Activated naive CD4-positive, alpha-beta T cell treated with anti-CD3 and anti-CD28 coated beads, Interleukin-2, amount 10 ng/mL, durations not matched to agents 7 days and 5 days (primary cell): ENCODE measurements at regions not wholly inside any gene's neighbourhood (a gene's known extent, or its start where the extent isn't known, plus 50 kb on each side); places are given as distances from the start of the nearest gene placed in this dataset.

Source experiments
- CTCF ChIA-PET: fragments of 350-600 bp; sonication (Branson Sonifier 250); formaldehyde crosslinking; loops from one replicate; lab custom pipeline; 2021; ENCODE audit warnings: antibody characterized with exemption; lab: Charles Lee
- DNase-seq: peaks from one replicate; pipeline ENCODE4 v3.0.0-alpha.2; 2020
- H3K27ac Mint-ChIP-seq: one replicate; pipeline ENCODE4 v1.8.0; 2021; ENCODE audit warnings: mild to moderate bottlenecking, moderate library complexity, mixed read lengths
- H3K27me3 Mint-ChIP-seq: one replicate; pipeline ENCODE4 v1.8.0; 2021; ENCODE audit warnings: mild to moderate bottlenecking, mixed read lengths
- H3K36me3 Mint-ChIP-seq: one replicate; pipeline ENCODE4 v1.8.0; 2021; ENCODE audit warnings: mixed read lengths
- H3K4me1 Mint-ChIP-seq: one replicate; pipeline ENCODE4 v1.8.0; 2021; ENCODE audit warnings: mixed read lengths
- H3K4me3 Mint-ChIP-seq: one replicate; pipeline ENCODE4 v1.8.0; 2021; ENCODE audit warnings: mild to moderate bottlenecking, moderate library complexity, mixed read lengths
- H3K9me3 Mint-ChIP-seq: one replicate; pipeline ENCODE4 v1.8.0; 2021; ENCODE audit warnings: mixed read lengths

DNA sequence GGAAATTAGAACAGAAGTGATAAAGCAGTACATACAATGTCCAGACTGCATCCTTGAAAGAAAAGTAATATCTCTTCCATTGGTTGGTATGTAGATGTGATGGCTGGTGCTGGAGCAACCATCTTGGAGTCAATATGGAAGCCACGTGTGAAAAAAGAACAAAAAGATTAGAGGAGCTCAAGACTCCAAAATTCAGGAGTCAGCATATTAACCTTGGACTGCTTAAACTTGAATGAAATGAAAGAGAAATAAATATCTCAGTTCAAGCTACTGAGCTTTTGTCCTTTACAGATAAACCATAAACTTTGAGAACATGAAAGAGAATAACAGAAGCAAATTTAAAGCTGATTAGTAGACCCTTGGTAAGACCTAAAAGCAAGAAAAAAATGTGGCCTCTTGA is 197.9 kb downstream of the HS3ST3B1 start:
- Mint-ChIP-seq H3K9me3 (no peaks in the 10 kb centered on the region), H3K36me3 (no peaks in the 10 kb centered on the region), H3K27me3 (no peaks in the 10 kb centered on the region), H3K4me3 (no peak overlapping the region), H3K4me1 (no peaks in the 10 kb centered on the region), H3K27ac (no peak overlapping the region)
- no peak for DNase-seq
- CTCF ChIA-PET: no interaction called here

DNA sequence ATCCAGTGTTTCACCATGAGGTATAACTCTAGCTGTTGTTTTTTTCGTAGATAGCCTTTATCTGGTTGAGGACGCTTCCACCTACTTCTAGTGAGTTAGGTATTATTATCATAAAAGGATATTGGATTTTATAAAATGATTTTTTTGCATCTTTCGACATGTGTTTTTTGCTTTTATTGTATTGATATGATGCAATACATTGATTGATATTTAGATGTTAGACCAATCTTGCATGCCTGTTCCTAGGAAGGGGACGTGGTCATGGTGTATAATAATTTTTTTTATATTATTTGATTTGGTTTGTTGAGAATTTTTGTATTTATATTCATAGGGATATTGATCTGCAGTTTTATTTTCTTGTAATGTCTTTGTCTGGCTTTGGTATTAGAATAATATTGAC is 193.3 kb downstream of the HS3ST3B1 start:
- no peaks in the 10 kb centered on the region for H3K4me1 Mint-ChIP-seq
- H3K27ac Mint-ChIP-seq: no peak overlapping the region
- H3K4me3 Mint-ChIP-seq: no peak overlapping the region
- CTCF ChIA-PET: no interaction called here
- no peaks in the 10 kb centered on the region for H3K9me3 Mint-ChIP-seq
- no peaks in the 10 kb centered on the region for H3K27me3 Mint-ChIP-seq
- H3K36me3 Mint-ChIP-seq: no peaks in the 10 kb centered on the region
- DNase-seq: no peak

DNA sequence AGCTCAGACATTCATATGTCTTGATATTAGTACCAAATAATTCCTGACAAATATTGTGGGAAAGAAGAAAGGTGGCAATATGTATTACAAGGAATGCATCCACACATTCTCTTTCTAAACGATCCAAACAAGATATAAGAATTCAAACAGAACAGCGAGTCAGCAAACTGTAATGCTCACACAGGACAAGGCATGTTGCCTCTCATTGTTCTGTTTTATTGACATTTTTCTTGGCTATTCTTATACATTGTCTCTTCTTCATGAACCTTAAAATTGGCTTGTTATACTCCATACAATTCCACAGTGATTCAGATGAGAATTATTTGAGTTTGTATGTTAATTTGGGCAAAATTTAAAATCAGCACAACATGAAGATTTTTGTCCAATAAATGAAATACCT is 189.1 kb downstream of the HS3ST3B1 start:
- Mint-ChIP-seq H3K36me3 (no peaks in the 10 kb centered on the region), H3K27ac (no peak overlapping the region), H3K4me1 (no peaks in the 10 kb centered on the region), H3K9me3 (no peaks in the 10 kb centered on the region), H3K4me3 (no peak overlapping the region), H3K27me3 (no peaks in the 10 kb centered on the region)
- CTCF ChIA-PET: no interaction called here
- no peak for DNase-seq

DNA sequence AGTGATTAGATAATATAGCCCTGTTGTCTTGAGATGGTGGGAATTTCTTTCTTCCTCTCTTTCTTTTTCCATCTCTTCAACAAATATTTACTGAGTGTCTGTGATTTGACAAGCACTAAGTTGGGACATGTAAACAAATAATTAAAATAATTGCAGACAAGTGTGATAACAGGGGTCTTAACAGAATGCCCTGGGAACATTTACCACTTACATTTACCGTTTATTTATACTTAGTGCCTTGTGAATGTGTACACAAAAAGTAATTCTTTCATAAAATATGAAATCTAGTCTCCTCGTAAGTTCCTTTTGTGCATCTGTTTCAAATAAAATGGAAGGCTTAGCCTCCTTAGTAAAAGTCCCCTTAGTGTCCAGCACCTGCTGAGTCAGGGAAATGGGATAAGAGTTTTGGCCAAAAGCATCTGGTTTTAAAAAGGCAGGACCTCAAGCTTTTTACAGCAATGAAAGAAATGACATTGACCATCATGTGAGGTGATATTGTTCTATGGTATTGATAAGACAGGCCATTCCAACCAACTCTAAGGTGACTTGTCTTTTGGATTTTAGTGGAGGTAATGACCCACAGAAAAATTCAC is 188.2 kb downstream of the HS3ST3B1 start:
- CTCF ChIA-PET: no interaction called here
- Mint-ChIP-seq H3K36me3 (no peaks in the 10 kb centered on the region), H3K27me3 (no peaks in the 10 kb centered on the region), H3K9me3 (no peaks in the 10 kb centered on the region), H3K27ac (no peak overlapping the region), H3K4me1 (no peaks in the 10 kb centered on the region), H3K4me3 (no peak overlapping the region)
- DNase-seq: no peak

DNA sequence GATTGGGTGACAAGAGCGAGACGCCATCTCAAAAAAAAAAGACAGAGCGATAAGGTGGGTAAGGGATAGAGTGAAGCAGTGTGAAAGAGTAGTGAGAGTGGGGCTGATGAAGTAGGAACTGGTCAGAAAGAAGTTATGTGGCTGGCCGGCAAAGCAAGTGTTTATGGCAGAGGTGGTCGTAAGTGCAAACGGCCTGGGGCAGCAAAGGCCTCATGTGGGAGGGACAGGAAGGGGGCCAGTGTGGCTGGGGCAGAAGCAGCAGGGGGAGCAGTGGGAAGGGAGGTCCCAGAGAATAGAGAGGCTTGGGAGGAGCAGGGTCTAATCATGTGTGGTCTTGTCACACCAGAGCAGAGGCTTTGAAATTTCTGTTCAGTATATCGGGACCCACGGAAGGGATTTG is 186.2 kb downstream of the HS3ST3B1 start:
- Mint-ChIP-seq H3K27ac (no peak overlapping the region), H3K4me3 (no peak overlapping the region), H3K36me3 (no peaks in the 10 kb centered on the region), H3K4me1 (no peaks in the 10 kb centered on the region), H3K27me3 (no peaks in the 10 kb centered on the region), H3K9me3 (no peaks in the 10 kb centered on the region)
- DNase-seq: no peak
- CTCF ChIA-PET: no interaction called here

DNA sequence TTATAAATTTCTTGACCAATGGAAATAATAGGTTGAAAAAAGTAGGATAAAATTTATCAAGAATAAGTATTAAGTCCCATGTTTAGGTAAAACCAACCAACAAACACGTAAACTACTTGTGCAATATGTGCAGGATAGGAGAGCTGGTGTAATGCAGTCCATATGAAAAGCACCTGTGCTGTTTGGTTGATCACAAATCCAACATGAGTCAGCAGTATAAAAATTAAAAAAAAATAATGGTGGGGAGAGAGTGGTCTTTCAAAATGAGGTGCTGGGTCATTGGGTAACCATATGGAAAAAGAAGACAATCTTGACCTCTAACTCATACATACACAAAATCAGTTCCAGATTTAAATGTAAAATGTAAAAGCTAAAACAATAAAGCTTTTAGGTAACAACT is 181.8 kb downstream of the HS3ST3B1 start:
- Mint-ChIP-seq H3K27me3 (no peaks in the 10 kb centered on the region), H3K4me3 (no peak overlapping the region), H3K9me3 (no peaks in the 10 kb centered on the region), H3K27ac (no peak overlapping the region), H3K36me3 (no peaks in the 10 kb centered on the region), H3K4me1 (no peaks in the 10 kb centered on the region)
- CTCF ChIA-PET: no interaction called here
- no peak for DNase-seq

DNA sequence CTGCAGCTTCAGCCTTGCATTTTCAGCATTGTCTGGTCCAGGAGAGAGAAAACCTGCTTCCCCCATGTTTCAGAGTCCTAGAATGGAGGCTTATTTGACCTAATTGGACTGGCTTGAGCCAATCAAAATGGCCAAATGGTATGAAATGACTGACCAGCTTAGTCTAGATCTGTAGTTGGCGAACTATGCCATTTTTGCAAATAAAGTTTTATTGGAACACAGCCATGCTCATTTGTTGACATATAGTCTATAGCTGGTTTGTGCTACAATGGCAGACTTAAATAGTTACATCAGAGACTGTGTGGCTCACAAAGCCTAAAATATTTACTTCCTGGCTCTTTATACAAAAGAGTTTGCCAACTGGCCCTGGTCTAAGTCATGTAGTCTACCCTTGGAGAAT is 180.8 kb downstream of the HS3ST3B1 start:
- H3K4me1 Mint-ChIP-seq: no peaks in the 10 kb centered on the region
- no peaks in the 10 kb centered on the region for H3K36me3 Mint-ChIP-seq
- H3K9me3 Mint-ChIP-seq: peaks cover 2% of the 10 kb centered on the region
- H3K27me3 Mint-ChIP-seq: no peaks in the 10 kb centered on the region
- CTCF ChIA-PET: no interaction called here
- H3K27ac Mint-ChIP-seq: no peak overlapping the region
- DNase-seq: no peak
- H3K4me3 Mint-ChIP-seq: no peak overlapping the region

DNA sequence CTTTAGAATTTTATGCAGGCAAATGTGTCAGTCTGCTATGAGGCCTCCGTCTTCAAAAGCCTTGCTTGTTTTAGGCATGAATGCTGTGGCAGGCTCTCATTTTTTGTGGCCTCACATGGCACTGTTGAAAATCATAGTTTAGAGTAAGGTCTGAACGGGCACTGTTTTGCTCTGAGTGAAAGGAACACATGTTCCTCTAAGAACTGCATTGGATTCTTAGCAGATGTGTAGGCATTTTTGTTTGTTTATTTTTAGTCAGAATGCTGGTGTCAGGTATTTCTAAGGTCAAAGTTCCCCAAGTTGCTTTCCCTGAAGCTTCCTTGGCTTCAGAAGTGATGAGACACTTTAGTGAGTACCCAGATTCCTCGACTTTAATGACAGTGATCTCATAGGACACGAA is 173.7 kb downstream of the HS3ST3B1 start:
- DNase-seq: no peak
- Mint-ChIP-seq H3K27ac (no peak overlapping the region), H3K9me3 (peaks cover 2% of the 10 kb centered on the region), H3K4me3 (no peak overlapping the region), H3K4me1 (no peaks in the 10 kb centered on the region), H3K36me3 (no peaks in the 10 kb centered on the region), H3K27me3 (no peaks in the 10 kb centered on the region)
- CTCF ChIA-PET: no interaction called here

DNA sequence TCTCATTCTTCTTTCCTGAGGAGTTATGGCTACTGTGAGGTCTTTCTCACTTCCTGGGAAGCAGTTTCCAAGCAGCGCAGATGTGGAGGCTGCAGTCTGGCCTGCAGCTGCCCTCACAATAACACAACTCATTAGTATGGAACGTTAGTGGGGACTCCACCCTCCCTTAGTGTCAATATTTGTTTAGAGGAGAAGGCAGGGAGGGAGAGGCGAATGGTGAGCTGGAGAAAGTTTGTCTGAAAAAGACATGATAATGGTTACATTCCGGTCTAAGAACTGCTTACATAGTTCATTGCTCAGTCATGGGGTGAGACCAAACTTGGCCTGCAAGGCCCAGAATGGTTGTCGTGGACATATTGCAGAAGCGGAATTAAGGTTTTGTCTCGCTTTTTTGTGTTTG is 170.2 kb downstream of the HS3ST3B1 start:
- Mint-ChIP-seq H3K27ac (no peak overlapping the region), H3K27me3 (no peaks in the 10 kb centered on the region), H3K4me1 (no peaks in the 10 kb centered on the region), H3K36me3 (no peaks in the 10 kb centered on the region), H3K9me3 (peaks cover 2% of the 10 kb centered on the region), H3K4me3 (no peak overlapping the region)
- DNase-seq: no peak
- CTCF ChIA-PET: no interaction called here

DNA sequence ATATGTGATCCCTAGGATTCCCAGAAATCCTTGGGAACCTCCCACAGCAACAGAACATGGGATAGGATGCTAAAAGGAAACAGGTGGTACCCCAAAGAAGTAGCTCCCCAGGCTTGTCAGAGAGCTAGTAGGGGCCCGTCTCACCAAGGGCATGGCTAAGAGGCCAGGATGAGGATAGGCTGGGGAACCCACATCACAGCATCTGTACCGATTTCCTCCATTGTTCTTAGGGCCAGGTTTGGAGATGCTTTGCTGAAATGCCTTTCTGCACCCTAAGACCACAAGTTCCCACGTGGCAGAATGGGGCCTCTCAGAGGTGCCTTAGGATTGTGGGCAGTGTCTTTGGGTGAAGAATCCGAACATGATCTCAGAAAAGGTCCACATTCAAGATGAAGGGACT is 169.5 kb downstream of the HS3ST3B1 start:
- Mint-ChIP-seq H3K27ac (no peak overlapping the region), H3K4me3 (no peak overlapping the region), H3K9me3 (peaks cover 2% of the 10 kb centered on the region), H3K4me1 (no peaks in the 10 kb centered on the region), H3K27me3 (no peaks in the 10 kb centered on the region), H3K36me3 (no peaks in the 10 kb centered on the region)
- DNase-seq: no peak
- CTCF ChIA-PET: no interaction called here

DNA sequence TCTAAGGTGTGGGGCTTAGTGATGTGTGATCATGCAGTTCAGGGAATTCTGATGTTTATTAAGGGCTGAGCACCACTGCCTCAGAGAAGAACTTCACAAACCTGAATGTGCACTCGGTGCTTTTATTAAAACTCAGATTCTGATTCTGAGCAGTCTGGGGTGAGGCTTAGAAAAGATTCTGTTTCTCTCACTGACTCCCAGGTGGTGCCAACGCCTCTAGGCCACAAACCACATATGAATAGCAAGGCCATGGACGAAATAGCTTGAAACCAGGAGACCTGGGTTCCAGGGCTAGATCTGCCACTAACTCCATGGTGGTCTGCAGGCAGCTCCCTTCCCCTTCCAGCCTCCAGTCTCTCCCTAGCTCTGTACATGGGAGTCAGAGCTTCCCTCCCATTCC is 169.1 kb downstream of the HS3ST3B1 start:
- DNase-seq: no peak
- peaks cover 2% of the 10 kb centered on the region for H3K9me3 Mint-ChIP-seq
- H3K27me3 Mint-ChIP-seq: no peaks in the 10 kb centered on the region
- CTCF ChIA-PET: no interaction called here
- H3K4me1 Mint-ChIP-seq: no peaks in the 10 kb centered on the region
- no peak overlapping the region for H3K27ac Mint-ChIP-seq
- no peak overlapping the region for H3K4me3 Mint-ChIP-seq
- H3K36me3 Mint-ChIP-seq: no peaks in the 10 kb centered on the region

DNA sequence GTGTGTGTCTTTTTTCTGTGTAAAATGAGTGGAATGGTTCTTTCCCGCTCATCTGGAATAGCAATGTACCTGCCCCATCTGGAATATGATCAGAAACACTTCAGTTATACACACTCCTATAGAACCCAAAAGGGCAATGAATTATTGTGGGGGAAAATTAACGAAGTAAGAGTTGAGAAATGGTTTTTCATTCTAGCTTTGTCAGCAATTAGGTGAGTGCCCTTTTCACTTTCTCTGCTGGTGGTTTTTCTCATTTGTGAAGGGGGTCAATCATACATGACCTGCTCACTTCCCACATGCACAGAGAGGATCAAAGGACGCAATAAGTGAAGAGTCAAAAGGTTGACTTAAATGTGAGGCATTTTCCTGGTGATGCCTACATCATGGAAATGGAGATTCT is 168.0 kb downstream of the HS3ST3B1 start:
- Mint-ChIP-seq H3K4me1 (no peaks in the 10 kb centered on the region), H3K9me3 (peaks cover 2% of the 10 kb centered on the region), H3K27me3 (no peaks in the 10 kb centered on the region), H3K4me3 (no peak overlapping the region), H3K27ac (no peak overlapping the region), H3K36me3 (no peaks in the 10 kb centered on the region)
- no peak for DNase-seq
- CTCF ChIA-PET: no interaction called here

DNA sequence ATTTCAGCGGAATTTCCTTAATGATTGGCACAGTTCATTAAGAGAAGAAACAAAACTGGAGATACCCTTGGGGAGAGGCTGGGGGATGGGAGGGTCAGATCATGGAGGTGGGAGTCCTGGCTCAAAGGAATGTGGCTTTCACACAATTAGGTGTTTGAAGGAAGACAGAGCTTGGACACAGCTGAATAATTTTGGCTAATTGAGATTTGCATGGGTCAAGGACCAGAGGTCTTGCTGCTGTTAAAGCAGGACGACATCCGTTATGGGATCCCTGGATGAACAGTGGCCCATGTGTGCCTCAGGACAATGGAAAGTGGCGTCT is 160.3 kb downstream of the HS3ST3B1 start:
- no peaks in the 10 kb centered on the region for H3K36me3 Mint-ChIP-seq

DNA sequence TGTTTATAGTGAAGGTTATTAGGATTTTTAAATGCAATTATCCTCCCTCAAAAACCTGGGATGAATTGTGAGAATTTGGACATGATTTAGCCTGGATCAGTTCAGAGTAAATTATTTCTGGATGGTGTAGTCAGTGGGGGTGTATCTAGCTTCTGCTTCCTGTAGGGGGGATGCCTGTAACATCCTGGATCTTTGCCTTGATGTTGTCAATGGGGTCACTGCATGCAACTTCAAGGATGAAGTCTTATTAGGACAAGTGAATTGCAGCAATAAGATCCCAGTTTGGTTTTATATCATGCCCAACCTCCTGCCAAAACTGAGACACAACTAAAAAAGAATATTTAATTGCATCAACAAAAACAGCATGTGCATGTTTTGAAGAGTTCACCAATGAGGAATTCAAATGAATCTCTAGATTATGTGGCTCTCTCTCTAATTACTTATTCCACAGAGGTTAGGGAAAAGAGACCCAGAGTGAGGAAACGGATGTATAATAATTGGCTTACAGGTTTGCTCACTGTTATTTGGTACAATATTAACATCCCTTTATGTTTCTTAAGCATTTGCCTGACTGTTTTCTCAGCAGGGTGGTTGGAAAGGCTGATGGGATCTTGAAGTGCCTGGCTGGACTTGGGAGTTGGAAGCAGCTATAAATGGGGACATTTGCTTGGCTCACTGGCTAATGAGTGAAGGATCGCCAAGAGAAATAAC is 159.8 kb downstream of the HS3ST3B1 start:
- CTCF ChIA-PET: no interaction called here
- no peak overlapping the region for H3K27ac Mint-ChIP-seq
- H3K4me3 Mint-ChIP-seq: no peak overlapping the region
- no peaks in the 10 kb centered on the region for H3K4me1 Mint-ChIP-seq
- H3K9me3 Mint-ChIP-seq: peaks cover 7% of the 10 kb centered on the region
- H3K27me3 Mint-ChIP-seq: peaks cover 3% of the 10 kb centered on the region
- H3K36me3 Mint-ChIP-seq: no peaks in the 10 kb centered on the region
- DNase-seq: no peak

More for the DNA sequence above, 160.3 kb downstream of the HS3ST3B1 start:
- Mint-ChIP-seq H3K9me3 (peaks cover 7% of the 10 kb centered on the region), H3K4me1 (no peaks in the 10 kb centered on the region), H3K27ac (no peak overlapping the region), H3K4me3 (no peak overlapping the region), H3K27me3 (peaks cover 3% of the 10 kb centered on the region)
- CTCF ChIA-PET: no interaction called here
- no peak for DNase-seq

DNA sequence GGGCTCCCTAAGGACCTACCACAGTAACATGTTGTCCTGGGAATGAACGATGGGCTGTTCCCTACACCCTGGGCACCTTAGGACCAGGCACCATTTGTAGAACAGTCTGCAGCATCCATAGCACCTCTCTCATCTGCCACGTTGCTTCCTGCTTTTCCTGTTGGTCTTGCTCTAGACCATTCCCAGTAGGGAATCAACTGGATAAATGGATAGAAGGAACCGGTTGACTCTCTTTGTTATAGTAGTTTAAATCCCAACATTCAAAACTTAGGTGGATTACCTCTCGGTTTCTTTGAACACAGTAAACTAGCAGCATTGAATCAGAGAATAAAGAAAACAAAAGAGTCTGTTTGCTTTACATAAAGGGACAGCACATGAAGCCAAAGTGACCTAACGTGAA is 159.1 kb downstream of the HS3ST3B1 start:
- Mint-ChIP-seq H3K9me3 (peaks cover 7% of the 10 kb centered on the region), H3K4me3 (no peak overlapping the region), H3K27ac (no peak overlapping the region), H3K27me3 (peaks cover 9% of the 10 kb centered on the region), H3K36me3 (no peaks in the 10 kb centered on the region), H3K4me1 (no peaks in the 10 kb centered on the region)
- DNase-seq: no peak
- CTCF ChIA-PET: no interaction called here
